Activated gamma-delta T cell treated with Interleukin-2 at 50 U/mL for 16 hours (primary cell): ENCODE measurements at regions not wholly inside any gene's neighbourhood (a gene's known extent, or its start where the extent isn't known, plus 50 kb on each side); places are given as distances from the start of the nearest gene placed in this dataset.
"Not testable (repeated sequence)": the region's sequence is repeated elsewhere in the genome, so short reads cannot be mapped to it uniquely, and the experiment has no call there.

Experiments
- DNase-seq: peaks from one replicate; pipeline ENCODE4 v3.0.0-alpha.2; 2020

- no peak for DNase-seq
Observed at GRCh38 chr14:81584495-81584894, 50.8 kb upstream of the SEL1L start.

- no peak for DNase-seq
Observed at GRCh38 chr14:81589381-81590065, 55.9 kb upstream of the SEL1L start.

- DNase-seq = no peak
Observed at GRCh38 chr14:81591266-81591665, 57.6 kb upstream of the SEL1L start.

GRCh38 chr14:81594012-81594411 is 60.4 kb upstream of the SEL1L start:
- no peak for DNase-seq

- DNase-seq = no peak
Observed at GRCh38 chr14:81605660-81606059, 72.0 kb upstream of the SEL1L start.

GRCh38 chr14:81613341-81614045 is 79.8 kb upstream of the SEL1L start:
- no peak for DNase-seq

GRCh38 chr14:81614302-81614701 is 80.6 kb upstream of the SEL1L start:
- DNase-seq = not testable (repeated sequence)

GRCh38 chr14:81618695-81619094 is 85.0 kb upstream of the SEL1L start:
- no peak for DNase-seq

- no peak for DNase-seq
Observed at GRCh38 chr14:81619816-81620215, 86.2 kb upstream of the SEL1L start.

- not testable (repeated sequence) for DNase-seq
Observed at GRCh38 chr14:81623771-81624396, 90.2 kb upstream of the SEL1L start.

GRCh38 chr14:81625343-81625742 is 91.7 kb upstream of the SEL1L start:
- DNase-seq = no peak

GRCh38 chr14:81632157-81632556 is 98.5 kb upstream of the SEL1L start:
- DNase-seq = no peak

- no peak for DNase-seq
Observed at GRCh38 chr14:81633496-81633895, 99.8 kb upstream of the SEL1L start.

- no peak for DNase-seq
Observed at GRCh38 chr14:81637639-81638038, 104.0 kb upstream of the SEL1L start.

- no peak for DNase-seq
Observed at GRCh38 chr14:81638656-81639280, 105.1 kb upstream of the SEL1L start.

- no peak for DNase-seq
Observed at GRCh38 chr14:81653626-81654025, 120.0 kb upstream of the SEL1L start.

GRCh38 chr14:81655423-81656314 is 122.0 kb upstream of the SEL1L start:
- no peak for DNase-seq

GRCh38 chr14:81656811-81657210 is 123.2 kb upstream of the SEL1L start:
- DNase-seq = no peak

- no peak for DNase-seq
Observed at GRCh38 chr14:81662066-81662465, 128.4 kb upstream of the SEL1L start.

GRCh38 chr14:81662570-81663197 is 129.0 kb upstream of the SEL1L start:
- DNase-seq = no peak

GRCh38 chr14:81668626-81669274 is 135.1 kb upstream of the SEL1L start:
- no peak for DNase-seq

GRCh38 chr14:81669308-81669707 is 135.7 kb upstream of the SEL1L start:
- DNase-seq = no peak
